ENCODE measurements at regions not wholly inside any gene's neighbourhood (a gene's known extent, or its start where the extent isn't known, plus 50 kb on each side); places are given as distances from the start of the nearest gene placed in this dataset.

DNA sequence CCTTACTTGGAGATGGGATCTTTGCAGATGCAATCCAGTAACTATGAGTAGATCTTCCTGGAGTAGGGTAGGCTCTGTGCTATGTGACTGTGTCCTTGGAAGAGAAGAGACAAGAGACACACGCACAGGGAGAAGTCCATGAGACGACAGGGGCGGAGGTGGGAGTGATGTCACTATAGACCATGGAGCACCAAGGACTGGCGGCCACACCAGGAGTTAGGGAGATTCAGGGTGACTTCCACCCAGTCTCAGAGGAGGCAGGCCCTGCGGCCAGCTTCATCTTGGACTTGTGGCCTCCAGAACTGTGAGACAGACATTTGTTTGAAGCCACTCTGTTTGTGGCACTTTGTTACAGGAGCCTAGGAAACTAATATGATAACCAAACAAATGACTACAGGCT, 177.8 kb downstream of the INHBB start (continued):
- TF ChIP-seq, protein P1, sequence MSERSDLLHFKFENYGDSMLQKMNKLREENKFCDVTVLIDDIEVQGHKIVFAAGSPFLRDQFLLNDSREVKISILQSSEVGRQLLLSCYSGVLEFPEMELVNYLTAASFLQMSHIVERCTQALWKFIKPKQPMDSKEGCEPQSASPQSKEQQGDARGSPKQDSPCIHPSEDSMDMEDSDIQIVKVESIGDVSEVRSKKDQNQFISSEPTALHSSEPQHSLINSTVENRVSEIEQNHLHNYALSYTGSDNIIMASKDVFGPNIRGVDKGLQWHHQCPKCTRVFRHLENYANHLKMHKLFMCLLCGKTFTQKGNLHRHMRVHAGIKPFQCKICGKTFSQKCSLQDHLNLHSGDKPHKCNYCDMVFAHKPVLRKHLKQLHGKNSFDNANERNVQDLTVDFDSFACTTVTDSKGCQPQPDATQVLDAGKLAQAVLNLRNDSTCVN (CRISPR knock-in tag; IDR thresholded peaks at IDR 0.05; ENCODE audit: borderline replicate concordance) = 0 out of 2 replicates have a peak, but pooled peaks have one; percentile 30
- TF ChIP-seq ZZZ3 (CRISPR knock-in tag; IDR thresholded peaks at IDR 0.05; ENCODE audit: borderline replicate concordance) (no peak), SRSF1 (optimal IDR thresholded peaks at IDR 0.05; ENCODE audit: low read depth, low read length) (no peak), ZFP36L1 (CRISPR knock-in tag; IDR thresholded peaks at IDR 0.05) (no peak), ZNF816 (CRISPR knock-in tag; IDR thresholded peaks at IDR 0.05; ENCODE audit: borderline replicate concordance) (no peak), PTBP1 (IDR thresholded peaks at IDR 0.05; ENCODE audit: low read depth, low read length, poor library complexity, severe bottlenecking) (no peak), CREB1 (IDR thresholded peaks at IDR 0.05) (peak; percentile 27; the same call in 1 of the 2 replicates), CREB1 (CRISPR knock-in tag; IDR thresholded peaks at IDR 0.05) (no peak), ZNF10 (CRISPR knock-in tag; IDR thresholded peaks at IDR 0.05; ENCODE audit: borderline replicate concordance, low read depth) (no peak)
- TF ChIP-seq, protein P2, sequence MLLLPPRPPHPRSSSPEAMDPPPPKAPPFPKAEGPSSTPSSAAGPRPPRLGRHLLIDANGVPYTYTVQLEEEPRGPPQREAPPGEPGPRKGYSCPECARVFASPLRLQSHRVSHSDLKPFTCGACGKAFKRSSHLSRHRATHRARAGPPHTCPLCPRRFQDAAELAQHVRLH (CRISPR knock-in tag; IDR thresholded peaks at IDR 0.05; ENCODE audit: borderline replicate concordance, low read depth) = no peak
- TF ChIP-seq, protein P3, sequence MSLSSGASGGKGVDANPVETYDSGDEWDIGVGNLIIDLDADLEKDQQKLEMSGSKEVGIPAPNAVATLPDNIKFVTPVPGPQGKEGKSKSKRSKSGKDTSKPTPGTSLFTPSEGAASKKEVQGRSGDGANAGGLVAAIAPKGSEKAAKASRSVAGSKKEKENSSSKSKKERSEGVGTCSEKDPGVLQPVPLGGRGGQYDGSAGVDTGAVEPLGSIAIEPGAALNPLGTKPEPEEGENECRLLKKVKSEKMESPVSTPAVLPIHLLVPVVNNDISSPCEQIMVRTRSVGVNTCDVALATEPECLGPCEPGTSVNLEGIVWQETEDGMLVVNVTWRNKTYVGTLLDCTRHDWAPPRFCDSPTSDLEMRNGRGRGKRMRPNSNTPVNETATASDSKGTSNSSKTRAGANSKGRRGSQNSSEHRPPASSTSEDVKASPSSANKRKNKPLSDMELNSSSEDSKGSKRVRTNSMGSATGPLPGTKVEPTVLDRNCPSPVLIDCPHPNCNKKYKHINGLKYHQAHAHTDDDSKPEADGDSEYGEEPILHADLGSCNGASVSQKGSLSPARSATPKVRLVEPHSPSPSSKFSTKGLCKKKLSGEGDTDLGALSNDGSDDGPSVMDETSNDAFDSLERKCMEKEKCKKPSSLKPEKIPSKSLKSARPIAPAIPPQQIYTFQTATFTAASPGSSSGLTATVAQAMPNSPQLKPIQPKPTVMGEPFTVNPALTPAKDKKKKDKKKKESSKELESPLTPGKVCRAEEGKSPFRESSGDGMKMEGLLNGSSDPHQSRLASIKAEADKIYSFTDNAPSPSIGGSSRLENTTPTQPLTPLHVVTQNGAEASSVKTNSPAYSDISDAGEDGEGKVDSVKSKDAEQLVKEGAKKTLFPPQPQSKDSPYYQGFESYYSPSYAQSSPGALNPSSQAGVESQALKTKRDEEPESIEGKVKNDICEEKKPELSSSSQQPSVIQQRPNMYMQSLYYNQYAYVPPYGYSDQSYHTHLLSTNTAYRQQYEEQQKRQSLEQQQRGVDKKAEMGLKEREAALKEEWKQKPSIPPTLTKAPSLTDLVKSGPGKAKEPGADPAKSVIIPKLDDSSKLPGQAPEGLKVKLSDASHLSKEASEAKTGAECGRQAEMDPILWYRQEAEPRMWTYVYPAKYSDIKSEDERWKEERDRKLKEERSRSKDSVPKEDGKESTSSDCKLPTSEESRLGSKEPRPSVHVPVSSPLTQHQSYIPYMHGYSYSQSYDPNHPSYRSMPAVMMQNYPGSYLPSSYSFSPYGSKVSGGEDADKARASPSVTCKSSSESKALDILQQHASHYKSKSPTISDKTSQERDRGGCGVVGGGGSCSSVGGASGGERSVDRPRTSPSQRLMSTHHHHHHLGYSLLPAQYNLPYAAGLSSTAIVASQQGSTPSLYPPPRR (CRISPR knock-in tag; IDR thresholded peaks at IDR 0.05; ENCODE audit: borderline replicate concordance) = no peak
- TF ChIP-seq, protein P4, sequence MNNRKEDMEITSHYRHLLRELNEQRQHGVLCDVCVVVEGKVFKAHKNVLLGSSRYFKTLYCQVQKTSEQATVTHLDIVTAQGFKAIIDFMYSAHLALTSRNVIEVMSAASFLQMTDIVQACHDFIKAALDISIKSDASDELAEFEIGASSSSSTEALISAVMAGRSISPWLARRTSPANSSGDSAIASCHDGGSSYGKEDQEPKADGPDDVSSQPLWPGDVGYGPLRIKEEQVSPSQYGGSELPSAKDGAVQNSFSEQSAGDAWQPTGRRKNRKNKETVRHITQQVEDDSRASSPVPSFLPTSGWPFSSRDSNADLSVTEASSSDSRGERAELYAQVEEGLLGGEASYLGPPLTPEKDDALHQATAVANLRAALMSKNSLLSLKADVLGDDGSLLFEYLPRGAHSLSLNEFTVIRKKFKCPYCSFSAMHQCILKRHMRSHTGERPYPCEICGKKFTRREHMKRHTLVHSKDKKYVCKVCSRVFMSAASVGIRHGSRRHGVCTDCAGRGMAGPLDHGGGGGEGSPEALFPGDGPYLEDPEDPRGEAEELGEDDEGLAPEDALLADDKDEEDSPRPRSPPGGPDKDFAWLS (CRISPR knock-in tag; IDR thresholded peaks at IDR 0.05; ENCODE audit: borderline replicate concordance) = no peak
- TF ChIP-seq, protein P5, sequence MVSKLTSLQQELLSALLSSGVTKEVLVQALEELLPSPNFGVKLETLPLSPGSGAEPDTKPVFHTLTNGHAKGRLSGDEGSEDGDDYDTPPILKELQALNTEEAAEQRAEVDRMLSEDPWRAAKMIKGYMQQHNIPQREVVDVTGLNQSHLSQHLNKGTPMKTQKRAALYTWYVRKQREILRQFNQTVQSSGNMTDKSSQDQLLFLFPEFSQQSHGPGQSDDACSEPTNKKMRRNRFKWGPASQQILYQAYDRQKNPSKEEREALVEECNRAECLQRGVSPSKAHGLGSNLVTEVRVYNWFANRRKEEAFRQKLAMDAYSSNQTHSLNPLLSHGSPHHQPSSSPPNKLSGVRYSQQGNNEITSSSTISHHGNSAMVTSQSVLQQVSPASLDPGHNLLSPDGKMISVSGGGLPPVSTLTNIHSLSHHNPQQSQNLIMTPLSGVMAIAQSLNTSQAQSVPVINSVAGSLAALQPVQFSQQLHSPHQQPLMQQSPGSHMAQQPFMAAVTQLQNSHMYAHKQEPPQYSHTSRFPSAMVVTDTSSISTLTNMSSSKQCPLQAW (CRISPR knock-in tag; IDR thresholded peaks at IDR 0.05) = no peak
- TF ChIP-seq, protein P6, sequence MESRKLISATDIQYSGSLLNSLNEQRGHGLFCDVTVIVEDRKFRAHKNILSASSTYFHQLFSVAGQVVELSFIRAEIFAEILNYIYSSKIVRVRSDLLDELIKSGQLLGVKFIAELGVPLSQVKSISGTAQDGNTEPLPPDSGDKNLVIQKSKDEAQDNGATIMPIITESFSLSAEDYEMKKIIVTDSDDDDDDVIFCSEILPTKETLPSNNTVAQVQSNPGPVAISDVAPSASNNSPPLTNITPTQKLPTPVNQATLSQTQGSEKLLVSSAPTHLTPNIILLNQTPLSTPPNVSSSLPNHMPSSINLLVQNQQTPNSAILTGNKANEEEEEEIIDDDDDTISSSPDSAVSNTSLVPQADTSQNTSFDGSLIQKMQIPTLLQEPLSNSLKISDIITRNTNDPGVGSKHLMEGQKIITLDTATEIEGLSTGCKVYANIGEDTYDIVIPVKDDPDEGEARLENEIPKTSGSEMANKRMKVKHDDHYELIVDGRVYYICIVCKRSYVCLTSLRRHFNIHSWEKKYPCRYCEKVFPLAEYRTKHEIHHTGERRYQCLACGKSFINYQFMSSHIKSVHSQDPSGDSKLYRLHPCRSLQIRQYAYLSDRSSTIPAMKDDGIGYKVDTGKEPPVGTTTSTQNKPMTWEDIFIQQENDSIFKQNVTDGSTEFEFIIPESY (CRISPR knock-in tag; IDR thresholded peaks at IDR 0.05) = peak; percentile 7; the same call in 1 of the 2 replicates
